ENCODE measurements at regions not wholly inside any gene's neighbourhood (a gene's known extent, or its start where the extent isn't known, plus 50 kb on each side); places are given as distances from the start of the nearest gene placed in this dataset.

DNA sequence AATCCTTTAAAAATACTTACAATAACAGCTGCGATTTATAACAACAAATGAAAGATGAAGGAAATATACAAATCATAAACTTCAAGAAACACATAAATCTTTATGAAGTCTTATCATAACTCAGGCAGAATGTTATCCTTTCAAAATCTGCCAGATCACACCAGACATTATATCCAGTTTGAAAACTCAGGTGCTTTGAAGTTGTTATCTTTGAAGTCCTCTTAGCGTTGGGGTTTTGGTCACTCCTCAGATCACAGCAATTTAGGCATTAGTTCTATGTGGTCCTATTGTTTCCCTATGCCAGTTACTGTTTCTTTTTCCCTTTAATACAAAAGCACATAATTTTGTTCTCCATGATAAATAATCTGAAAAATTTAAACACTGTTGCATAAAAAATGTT lies 934.6 kb downstream of the EPHA3 start:
- Mint-ChIP-seq H3K36me3 (ENCODE audit: low read depth) (peaks cover 11% of the 10 kb centered on the region), H3K27me3 (ENCODE audit: low read depth, poor library complexity) (no peaks in the 10 kb centered on the region), H3K9me3 (peaks cover 5% of the 10 kb centered on the region), H3K4me3 (no peak overlapping the region), H3K4me1 (peaks cover 7% of the 10 kb centered on the region), H3K27ac (no peak overlapping the region)
- no peak for DNase-seq
- no peak for TF ChIP-seq CTCF (IDR thresholded peaks at IDR 0.05)

DNA sequence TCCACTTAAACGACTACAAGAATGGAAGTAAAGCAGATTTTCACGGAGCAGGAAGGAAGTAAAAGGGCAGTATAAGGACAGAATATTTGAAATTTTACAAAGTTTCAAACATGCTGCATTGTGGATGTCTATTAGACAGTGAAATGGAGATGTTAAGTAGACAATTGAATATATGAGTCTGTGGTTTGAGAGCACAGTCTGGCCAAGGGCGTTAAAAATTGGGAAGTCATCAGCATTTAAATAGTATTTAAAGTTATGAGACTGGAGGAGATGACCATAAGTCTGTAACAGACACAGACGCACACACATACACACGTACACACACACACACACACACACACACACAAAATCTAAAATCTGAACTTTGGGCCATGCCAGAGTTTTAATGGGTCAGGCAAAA lies 935.9 kb downstream of the EPHA3 start:
- no peak for DNase-seq
- no peak for TF ChIP-seq CTCF (IDR thresholded peaks at IDR 0.05)
- H3K4me1 Mint-ChIP-seq = no peaks in the 10 kb centered on the region
- no peak overlapping the region for H3K27ac Mint-ChIP-seq
- peaks cover 8% of the 10 kb centered on the region for H3K9me3 Mint-ChIP-seq
- H3K4me3 Mint-ChIP-seq = no peak overlapping the region
- H3K27me3 Mint-ChIP-seq (ENCODE audit: low read depth, poor library complexity) = no peaks in the 10 kb centered on the region
- peaks cover 11% of the 10 kb centered on the region for H3K36me3 Mint-ChIP-seq (ENCODE audit: low read depth)

- peaks cover 17% of the 10 kb centered on the region for H3K9me3 Mint-ChIP-seq
- no peak for DNase-seq
- H3K27ac Mint-ChIP-seq = no peak overlapping the region
- no peak for TF ChIP-seq CTCF (IDR thresholded peaks at IDR 0.05)
- H3K27me3 Mint-ChIP-seq (ENCODE audit: low read depth, poor library complexity) = no peaks in the 10 kb centered on the region
- H3K36me3 Mint-ChIP-seq (ENCODE audit: low read depth) = peaks cover 11% of the 10 kb centered on the region
- no peaks in the 10 kb centered on the region for H3K4me1 Mint-ChIP-seq
- H3K4me3 Mint-ChIP-seq = no peak overlapping the region
These were observed 936.8 kb downstream of the EPHA3 start for GRCh38 chr3:90044084-90044816.

GRCh38 chr3:90052425-90052950 lies 945.1 kb downstream of the EPHA3 start:
- Mint-ChIP-seq H3K27me3 (ENCODE audit: low read depth, poor library complexity) (no peaks in the 10 kb centered on the region), H3K27ac (no peak overlapping the region), H3K4me3 (no peak overlapping the region), H3K36me3 (ENCODE audit: low read depth) (peaks cover 5% of the 10 kb centered on the region), H3K9me3 (peaks cover 22% of the 10 kb centered on the region), H3K4me1 (peaks cover 21% of the 10 kb centered on the region)
- DNase-seq = no peak
- no peak for TF ChIP-seq CTCF (IDR thresholded peaks at IDR 0.05)

DNA sequence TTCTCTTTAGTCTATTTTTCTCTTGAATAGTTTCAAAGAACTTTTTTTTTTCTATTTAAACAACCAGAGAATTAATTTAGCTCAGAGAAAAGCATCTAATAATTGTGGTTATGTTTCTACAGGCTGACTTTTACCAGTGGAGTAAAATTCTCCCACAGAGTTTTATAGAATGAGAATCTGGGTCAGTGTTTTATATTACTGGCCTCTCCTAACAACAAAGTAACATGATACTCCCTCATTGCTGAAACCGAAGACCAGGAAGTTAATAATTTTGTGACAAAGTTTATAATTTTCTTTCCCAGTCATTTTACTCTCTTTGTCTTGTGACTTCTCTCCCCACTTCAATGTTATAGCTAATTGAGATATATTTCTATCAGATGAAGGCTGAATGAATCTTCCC lies 946.9 kb downstream of the EPHA3 start:
- Mint-ChIP-seq H3K4me1 (peaks cover 21% of the 10 kb centered on the region), H3K9me3 (peaks cover 10% of the 10 kb centered on the region), H3K27me3 (ENCODE audit: low read depth, poor library complexity) (no peaks in the 10 kb centered on the region), H3K27ac (peak overlapping the region; percentile 66), H3K36me3 (ENCODE audit: low read depth) (peaks cover 5% of the 10 kb centered on the region), H3K4me3 (no peak overlapping the region)
- no peak for DNase-seq
- no peak for TF ChIP-seq CTCF (IDR thresholded peaks at IDR 0.05)

GRCh38 chr3:90055666-90056065 lies 948.2 kb downstream of the EPHA3 start:
- Mint-ChIP-seq H3K27me3 (ENCODE audit: low read depth, poor library complexity) (no peaks in the 10 kb centered on the region), H3K4me3 (no peak overlapping the region), H3K9me3 (no peaks in the 10 kb centered on the region), H3K4me1 (peaks cover 21% of the 10 kb centered on the region), H3K36me3 (ENCODE audit: low read depth) (no peaks in the 10 kb centered on the region), H3K27ac (no peak overlapping the region)
- no peak for DNase-seq
- no peak for TF ChIP-seq CTCF (IDR thresholded peaks at IDR 0.05)

All from nephron progenitor cell (in vitro differentiated cells).